ENCODE measurements at regions not wholly inside any gene's neighbourhood (a gene's known extent, or its start where the extent isn't known, plus 50 kb on each side); places are given as distances from the start of the nearest gene placed in this dataset.

GRCh38 chr12:91836696-91837095 is 308.9 kb downstream of the BTG1 start:
- no peak for DNase-seq

GRCh38 chr12:91836264-91836663 is 309.4 kb downstream of the BTG1 start:
- DNase-seq, result no peak

GRCh38 chr12:91835693-91836092 is 310.0 kb downstream of the BTG1 start:
- DNase-seq, result no peak

- DNase-seq, result no peak
These were observed 311.8 kb downstream of the BTG1 start for GRCh38 chr12:91833780-91834359.

- DNase-seq, result no peak
These were observed 319.6 kb downstream of the BTG1 start for GRCh38 chr12:91825999-91826398.

- no peak for DNase-seq
These were observed 320.7 kb downstream of the BTG1 start for GRCh38 chr12:91824991-91825390.

GRCh38 chr12:91819132-91819447 is 326.6 kb downstream of the BTG1 start:
- DNase-seq, result no peak

GRCh38 chr12:91818227-91819131 is 327.2 kb downstream of the BTG1 start:
- no peak for DNase-seq

- no peak for DNase-seq
These were observed 328.1 kb downstream of the BTG1 start for GRCh38 chr12:91817517-91817916.

- DNase-seq, result no peak
These were observed 331.9 kb downstream of the BTG1 start for GRCh38 chr12:91813701-91814100.

- no peak for DNase-seq
These were observed 334.0 kb downstream of the BTG1 start for GRCh38 chr12:91811481-91812287.

GRCh38 chr12:91810531-91811451 is 334.9 kb downstream of the BTG1 start:
- no peak for DNase-seq

- no peak for DNase-seq
These were observed 335.6 kb downstream of the BTG1 start for GRCh38 chr12:91810077-91810476.

- no peak for DNase-seq
These were observed 340.6 kb downstream of the BTG1 start for GRCh38 chr12:91805031-91805430.

- DNase-seq, result no peak
These were observed 341.1 kb downstream of the BTG1 start for GRCh38 chr12:91804533-91804932.

- DNase-seq, result no peak
These were observed 344.6 kb downstream of the BTG1 start for GRCh38 chr12:91801048-91801447.

- no peak for DNase-seq
These were observed 352.0 kb downstream of the BTG1 start for GRCh38 chr12:91793676-91794075.

GRCh38 chr12:91792597-91792996 is 353.0 kb downstream of the BTG1 start:
- no peak for DNase-seq

GRCh38 chr12:91786499-91787272 is 359.0 kb downstream of the BTG1 start:
- DNase-seq, result no peak

GRCh38 chr12:91785655-91786498 is 359.8 kb downstream of the BTG1 start:
- DNase-seq, result no peak

- no peak for DNase-seq
These were observed 364.5 kb downstream of the BTG1 start for GRCh38 chr12:91781114-91781513.

Measured in NCI-H1417 treated with DMSO at 0.1 percent for 48 hours (cell line).